GM23338 (cell line): ENCODE measurements at regions not wholly inside any gene's neighbourhood (a gene's known extent, or its start where the extent isn't known, plus 50 kb on each side); places are given as distances from the start of the nearest gene placed in this dataset.

Experiments
- CREB1 ChIP-seq: fragments of 250-450 bp; sonication (Bioruptor Pico); IDR thresholded peaks from 2 replicates; pipeline ENCODE4 v1.5.0; 2020; ENCODE audit warnings: low read depth, mild to moderate bottlenecking, moderate library complexity
- ETS1 ChIP-seq: IDR thresholded peaks from 2 replicates; pipeline ENCODE4 v1.6.1; 2016; ENCODE audit warnings: antibody characterized with exemption
- EZH2 ChIP-seq: fragments of 200-600 bp; sonication (generic); IDR thresholded peaks from one replicate; pipeline ENCODE4 v1.8.0; 2017; ENCODE audit warnings: antibody characterized with exemption, mild to moderate bottlenecking, low read depth; ENCODE audit not compliant: unreplicated experiment
- EZH2phosphoT487 ChIP-seq: fragments of 200-600 bp; sonication (generic); IDR thresholded peaks from one replicate; pipeline ENCODE4 v1.8.1; 2018; ENCODE audit warnings: antibody characterized with exemption; ENCODE audit not compliant: unreplicated experiment
- JUNB ChIP-seq: IDR thresholded peaks from one replicate; pipeline ENCODE4 v1.6.1; 2016; ENCODE audit warnings: antibody characterized with exemption; ENCODE audit not compliant: unreplicated experiment
- POLR2AphosphoS5 ChIP-seq: IDR thresholded peaks from 2 replicates; pipeline ENCODE4 v1.6.1; 2016; ENCODE audit warnings: antibody characterized with exemption, low read depth
- REST ChIP-seq: IDR thresholded peaks from one replicate; pipeline ENCODE4 v1.6.1; 2018; ENCODE audit warnings: antibody characterized with exemption; ENCODE audit not compliant: unreplicated experiment
- ZNF331 ChIP-seq: fragments of 250-450 bp; sonication (Bioruptor Pico); IDR thresholded peaks from 2 replicates; pipeline ENCODE4 v1.5.0; 2020; ENCODE audit warnings: low read depth, mild to moderate bottlenecking, moderate library complexity
- TF ChIP-seq, protein P1 (sequence below), 2 experiments: fragments of 200-600 bp in 1 of 2; sonication (generic) in 1 of 2; conservative IDR thresholded peaks; 2 replicates each; pipeline versions ENCODE4 v1.5.1 to v1.6.1; 2016 to 2017; ENCODE audit warnings: antibody characterized with exemption in 2 of 2, low read depth in 2 of 2, mild to moderate bottlenecking in 2 of 2, moderate library complexity in 1 of 2

- no peak for TF ChIP-seq CREB1
- TF ChIP-seq, protein P1, sequence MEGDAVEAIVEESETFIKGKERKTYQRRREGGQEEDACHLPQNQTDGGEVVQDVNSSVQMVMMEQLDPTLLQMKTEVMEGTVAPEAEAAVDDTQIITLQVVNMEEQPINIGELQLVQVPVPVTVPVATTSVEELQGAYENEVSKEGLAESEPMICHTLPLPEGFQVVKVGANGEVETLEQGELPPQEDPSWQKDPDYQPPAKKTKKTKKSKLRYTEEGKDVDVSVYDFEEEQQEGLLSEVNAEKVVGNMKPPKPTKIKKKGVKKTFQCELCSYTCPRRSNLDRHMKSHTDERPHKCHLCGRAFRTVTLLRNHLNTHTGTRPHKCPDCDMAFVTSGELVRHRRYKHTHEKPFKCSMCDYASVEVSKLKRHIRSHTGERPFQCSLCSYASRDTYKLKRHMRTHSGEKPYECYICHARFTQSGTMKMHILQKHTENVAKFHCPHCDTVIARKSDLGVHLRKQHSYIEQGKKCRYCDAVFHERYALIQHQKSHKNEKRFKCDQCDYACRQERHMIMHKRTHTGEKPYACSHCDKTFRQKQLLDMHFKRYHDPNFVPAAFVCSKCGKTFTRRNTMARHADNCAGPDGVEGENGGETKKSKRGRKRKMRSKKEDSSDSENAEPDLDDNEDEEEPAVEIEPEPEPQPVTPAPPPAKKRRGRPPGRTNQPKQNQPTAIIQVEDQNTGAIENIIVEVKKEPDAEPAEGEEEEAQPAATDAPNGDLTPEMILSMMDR (conservative IDR thresholded peaks at IDR 0.05; ENCODE audit: low read depth in 2 of 2), result no peak
- TF ChIP-seq EZH2, result no peak
- TF ChIP-seq POLR2AphosphoS5, result no peak
- TF ChIP-seq REST, result no peak
- TF ChIP-seq ZNF331 (CRISPR knock-in tag), result no peak
- TF ChIP-seq EZH2phosphoT487, result no peak
- TF ChIP-seq JUNB, result no peak
- TF ChIP-seq ETS1, result no peak
These were observed 350.4 kb upstream of the PKDCC start for GRCh38 chr2:41697389-41697788.
